GM18502 (cell line): ENCODE measurements at regions not wholly inside any gene's neighbourhood (a gene's known extent, or its start where the extent isn't known, plus 50 kb on each side); places are given as distances from the start of the nearest gene placed in this dataset.
A peak's percentile ranks its signal among the peaks of the same experiment; 100 is the strongest.
"Not testable (repeated sequence)": the region's sequence is repeated elsewhere in the genome, so short reads cannot be mapped to it uniquely, and the experiment has no call there.

Experiments
- ATAC-seq: cut with Tn5 transposase; IDR thresholded peaks from one replicate; pipeline ENCODE4 v1.9.1; 2021; ENCODE audit warnings: mild to moderate bottlenecking; ENCODE audit not compliant: unreplicated experiment, poor library complexity

DNA sequence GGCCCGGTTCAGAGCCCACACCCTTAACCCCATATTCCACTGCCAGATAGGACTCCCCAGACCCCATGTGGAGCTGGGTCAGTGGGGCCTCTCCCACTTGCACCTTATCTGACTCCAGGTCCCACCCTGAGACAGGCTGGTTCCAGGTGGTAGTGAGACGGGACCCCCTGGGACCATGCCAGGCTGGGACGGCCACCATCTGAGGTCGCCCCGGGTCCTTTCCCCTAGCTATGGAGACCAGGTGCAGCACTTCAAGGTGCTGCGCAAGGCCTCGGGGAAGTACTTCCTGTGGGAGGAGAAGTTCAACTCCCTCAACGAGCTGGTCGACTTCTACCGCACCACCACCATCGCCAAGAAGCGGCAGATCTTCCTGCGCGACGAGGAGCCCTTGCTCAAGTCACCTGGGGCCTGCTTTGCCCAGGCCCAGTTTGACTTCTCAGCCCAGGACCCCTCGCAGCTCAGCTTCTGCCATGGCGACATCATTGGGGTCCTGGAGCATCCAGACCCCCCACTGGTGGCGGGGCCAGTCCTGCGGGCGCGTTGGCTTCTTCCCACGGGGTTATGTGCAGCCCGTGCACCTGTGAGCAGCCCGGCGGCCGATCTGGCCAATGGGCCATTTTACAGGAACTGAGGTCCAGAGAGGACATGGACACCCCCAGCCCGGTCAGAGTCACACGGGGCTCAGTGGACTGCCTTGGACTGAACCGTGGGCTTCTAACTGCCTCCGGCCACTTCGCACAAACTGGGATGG lies 410.5 kb upstream of the CAMK1G start:
- ATAC-seq, result not testable (repeated sequence)

- ATAC-seq, result not testable (repeated sequence)
Measured at GRCh38 chr1:209173796-209174195, 409.7 kb upstream of the CAMK1G start.

GRCh38 chr1:209176866-209177430 lies 406.6 kb upstream of the CAMK1G start:
- ATAC-seq, result no peak

DNA sequence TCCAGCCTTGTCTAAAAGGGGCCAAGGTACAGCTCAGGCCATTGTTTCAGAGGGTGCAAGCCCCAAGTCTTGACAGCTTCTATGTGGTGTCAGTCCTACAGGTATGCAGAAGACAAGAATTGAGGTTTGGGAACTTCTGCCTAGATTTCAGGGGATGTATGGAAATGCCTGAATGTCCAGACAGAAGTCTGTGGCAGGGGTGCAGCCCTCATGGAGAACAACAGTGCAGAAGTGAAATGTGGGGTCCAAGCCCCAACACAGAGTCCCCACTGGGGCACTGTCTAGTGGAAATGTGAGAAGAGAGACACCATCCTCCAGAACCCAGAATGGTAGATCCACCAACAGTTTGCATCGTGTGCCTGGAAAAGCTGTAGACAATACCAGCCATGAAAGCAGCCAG lies 400.3 kb upstream of the CAMK1G start:
- no peak for ATAC-seq

DNA sequence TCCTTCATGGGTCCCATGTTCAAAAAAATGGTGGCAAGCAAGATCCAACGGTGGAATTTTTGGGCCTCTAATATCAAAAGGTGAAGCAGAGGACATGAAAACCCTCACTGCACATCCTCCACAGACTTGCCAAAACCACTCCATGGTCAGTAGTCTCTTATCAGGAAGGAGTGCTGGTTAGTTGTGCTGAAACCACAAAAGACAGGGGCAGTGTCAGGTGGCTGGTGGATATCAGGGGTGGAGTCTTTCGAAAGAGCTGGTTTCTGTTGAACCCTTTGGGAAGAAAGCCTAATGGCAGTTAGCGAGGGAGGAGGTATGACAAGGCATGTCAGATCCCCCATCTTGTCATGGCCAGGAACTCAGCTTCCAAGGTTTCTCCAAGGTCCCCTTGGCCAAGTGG lies 395.9 kb upstream of the CAMK1G start:
- ATAC-seq, result no peak

- ATAC-seq, result peak; percentile 94
Measured at GRCh38 chr1:209190591-209191261, 392.8 kb upstream of the CAMK1G start.

- ATAC-seq, result no peak
Measured at GRCh38 chr1:209191262-209191634, 392.3 kb upstream of the CAMK1G start.

DNA sequence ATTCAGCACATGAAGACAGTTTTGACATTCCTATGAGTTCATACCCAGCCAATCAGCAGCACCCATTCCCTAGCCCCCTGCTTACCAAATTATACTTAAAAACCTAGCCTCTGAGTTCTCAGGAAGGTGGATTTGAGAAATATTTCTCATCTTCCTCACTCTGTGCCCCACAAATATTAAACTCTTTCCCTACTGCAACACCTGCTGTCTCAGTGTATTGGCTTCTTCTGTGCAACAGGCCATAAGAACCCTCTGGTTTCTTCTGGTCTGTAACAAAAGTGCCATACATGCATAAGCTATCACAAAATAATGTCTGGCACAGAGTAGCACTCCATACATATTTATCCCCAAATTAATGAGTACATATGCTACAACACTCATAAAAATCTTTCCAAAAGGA lies 387.4 kb upstream of the CAMK1G start:
- no peak for ATAC-seq

DNA sequence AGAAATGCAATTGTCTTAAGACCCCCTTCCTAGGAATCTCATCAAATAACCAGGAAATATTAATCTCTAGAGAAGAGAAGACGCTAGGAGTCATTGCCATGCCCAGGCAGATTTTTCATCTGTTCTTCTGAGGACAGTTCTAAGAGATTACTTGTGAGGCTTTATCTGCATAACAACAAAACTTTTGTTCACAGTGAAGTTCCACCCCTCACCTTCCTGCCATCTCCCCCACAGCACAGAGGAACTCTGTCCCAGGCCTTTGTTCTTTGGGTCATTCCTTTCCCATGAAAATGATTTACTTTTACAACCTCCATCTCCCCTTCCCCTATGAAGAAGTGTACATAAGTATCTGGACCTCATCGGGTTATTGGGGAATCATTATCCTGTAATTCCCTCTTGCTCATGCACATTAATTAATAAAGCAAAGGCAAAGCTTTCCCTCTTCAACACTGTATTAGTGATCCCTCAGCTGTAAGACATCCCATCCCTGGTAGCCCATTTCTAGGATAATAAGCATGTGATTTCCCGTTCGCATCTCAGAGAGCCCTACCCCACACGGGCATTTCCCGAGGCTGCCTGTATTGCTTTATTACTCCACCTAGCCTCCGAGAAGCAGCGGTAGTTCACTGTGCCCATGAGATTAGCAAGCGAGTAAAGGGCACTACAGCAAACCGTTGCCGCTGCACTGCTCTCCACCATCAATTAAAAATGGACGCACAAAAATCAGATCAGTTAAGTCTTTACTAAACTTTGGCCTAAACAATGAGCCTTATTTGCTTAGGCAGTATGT lies 384.4 kb upstream of the CAMK1G start:
- ATAC-seq, result no peak

- no peak for ATAC-seq
Measured at GRCh38 chr1:209199822-209200221, 383.7 kb upstream of the CAMK1G start.

DNA sequence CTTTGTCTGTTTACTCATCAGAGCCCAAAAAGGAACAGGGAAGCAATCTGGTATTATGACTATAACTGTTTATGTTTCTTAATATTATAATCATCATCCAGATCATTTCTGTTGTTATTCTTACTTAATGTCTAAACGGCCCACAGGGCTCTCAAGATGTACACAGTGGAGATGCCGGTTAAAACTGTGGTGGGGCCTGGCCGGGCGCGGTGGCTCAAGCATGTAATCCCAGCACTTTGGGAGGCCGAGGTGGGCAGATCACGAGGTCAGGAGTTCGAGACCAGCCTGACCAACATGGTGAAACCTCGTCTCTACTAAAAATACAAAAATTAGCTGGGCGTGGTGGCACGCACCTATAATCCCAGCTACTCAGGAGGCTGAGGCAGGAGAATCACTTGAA lies 381.2 kb upstream of the CAMK1G start:
- not testable (repeated sequence) for ATAC-seq

GRCh38 chr1:209202830-209203532 lies 380.5 kb upstream of the CAMK1G start:
- ATAC-seq, result no peak

- ATAC-seq, result no peak
Measured at GRCh38 chr1:209203533-209203895, 380.0 kb upstream of the CAMK1G start.

DNA sequence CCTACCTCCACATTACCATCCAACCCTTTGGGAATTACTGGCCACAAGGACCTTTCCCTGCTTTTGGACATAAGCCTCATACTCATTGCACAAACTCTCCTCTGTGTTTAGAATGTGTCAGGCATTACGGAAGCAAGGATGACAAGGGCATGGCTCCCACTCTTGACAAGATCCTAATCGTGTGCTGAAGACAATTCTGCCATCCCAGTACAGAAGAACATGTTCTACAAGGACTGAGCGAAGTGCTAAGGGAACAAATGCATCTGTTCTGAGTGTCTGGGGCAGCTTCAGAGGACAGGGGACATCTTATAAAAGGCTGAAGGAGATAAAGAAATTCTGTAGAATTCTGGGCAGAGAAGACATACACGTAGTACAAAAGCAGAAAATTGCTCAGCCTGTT lies 378.5 kb upstream of the CAMK1G start:
- no peak for ATAC-seq

DNA sequence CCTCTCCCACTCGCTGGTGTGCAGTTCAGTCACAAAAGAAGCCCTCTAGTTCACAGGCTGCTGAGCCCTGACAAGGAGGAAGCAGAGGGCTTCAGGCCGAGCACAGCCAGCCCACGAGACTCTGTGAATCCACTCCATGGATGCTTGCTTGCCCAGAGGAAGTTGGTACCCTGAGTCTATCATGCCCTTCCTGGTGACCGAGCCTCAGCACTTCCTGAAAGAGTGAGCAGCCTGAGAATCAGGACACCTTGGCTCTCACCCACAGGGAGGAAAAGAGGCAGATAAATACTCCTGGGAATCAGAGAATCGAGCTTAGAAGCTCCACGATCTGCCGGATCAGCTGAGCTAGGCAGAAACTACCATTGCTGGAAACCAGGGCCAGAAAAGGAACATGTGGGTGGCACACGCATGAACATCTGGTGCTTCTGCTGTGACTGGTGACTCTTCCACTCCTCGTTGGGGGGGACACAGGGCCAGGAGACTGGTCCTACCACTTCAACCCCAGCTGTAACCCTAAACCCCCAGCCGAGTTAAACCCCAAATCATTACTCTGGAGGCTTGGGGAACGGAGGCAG lies 376.3 kb upstream of the CAMK1G start:
- peak; percentile 37 for ATAC-seq

GRCh38 chr1:209207701-209208286 lies 375.7 kb upstream of the CAMK1G start:
- ATAC-seq, result peak; percentile 88

- no peak for ATAC-seq
Measured at GRCh38 chr1:209208648-209209047, 374.9 kb upstream of the CAMK1G start.

- no peak for ATAC-seq
Measured at GRCh38 chr1:209213989-209214388, 369.5 kb upstream of the CAMK1G start.

- ATAC-seq, result no peak
Measured at GRCh38 chr1:209215826-209216225, 367.7 kb upstream of the CAMK1G start.

GRCh38 chr1:209218113-209218512 lies 365.4 kb upstream of the CAMK1G start:
- no peak for ATAC-seq
